Type B pancreatic cell (in vitro differentiated cells): ENCODE measurements at regions not wholly inside any gene's neighbourhood (a gene's known extent, or its start where the extent isn't known, plus 50 kb on each side); places are given as distances from the start of the nearest gene placed in this dataset.

Experiments used
- DNase-seq: peaks from one replicate; pipeline ENCODE4 v3.0.0; 2021; ENCODE audit warnings: mixed read lengths; ENCODE audit not compliant: unreplicated experiment; ENCODE audit errors: extremely low spot score
- H3K27ac Mint-ChIP-seq: 2 replicates; pipeline ENCODE4 v1.8.0; 2021; ENCODE audit warnings: mild to moderate bottlenecking, mixed read lengths
- H3K27me3 Mint-ChIP-seq: 2 replicates; pipeline ENCODE4 v1.8.0; 2021; ENCODE audit warnings: mixed read lengths
- H3K36me3 Mint-ChIP-seq: 2 replicates; pipeline ENCODE4 v1.8.0; 2021; ENCODE audit warnings: mixed read lengths
- H3K4me1 Mint-ChIP-seq: one replicate; pipeline ENCODE4 v1.8.0; 2021; ENCODE audit warnings: mixed read lengths; ENCODE audit not compliant: unreplicated experiment
- H3K4me3 Mint-ChIP-seq: 2 replicates; pipeline ENCODE4 v1.8.0; 2021; ENCODE audit warnings: mild to moderate bottlenecking, mixed read lengths
- H3K9me3 Mint-ChIP-seq: 2 replicates; pipeline ENCODE4 v1.8.0; 2021; ENCODE audit warnings: mixed read lengths
- CTCF ChIP-seq: fragments of 200-600 bp; sonication (generic); conservative IDR thresholded peaks from 2 replicates; pipeline ENCODE4 v1.5.0; 2021; ENCODE audit warnings: antibody characterized with exemption, mild to moderate bottlenecking

GRCh38 chr6:48178700-48179099, 67.7 kb upstream of the PTCHD4 start:
- TF ChIP-seq CTCF: no peak
- DNase-seq: no peak
- Mint-ChIP-seq H3K27me3 (no peaks in the 10 kb centered on the region), H3K9me3 (no peaks in the 10 kb centered on the region), H3K27ac (no peak overlapping the region), H3K4me3 (no peak overlapping the region), H3K4me1 (peaks cover under 1% of the 10 kb centered on the region), H3K36me3 (no peaks in the 10 kb centered on the region)

- no peaks in the 10 kb centered on the region for H3K36me3 Mint-ChIP-seq
- DNase-seq: no peak
- H3K27me3 Mint-ChIP-seq: no peaks in the 10 kb centered on the region
- no peak overlapping the region for H3K27ac Mint-ChIP-seq
- no peaks in the 10 kb centered on the region for H3K4me1 Mint-ChIP-seq
- no peak for TF ChIP-seq CTCF
- H3K4me3 Mint-ChIP-seq: no peak overlapping the region
- no peaks in the 10 kb centered on the region for H3K9me3 Mint-ChIP-seq
These were observed 66.8 kb upstream of the PTCHD4 start for GRCh38 chr6:48177786-48178185.

GRCh38 chr6:48176645-48177308, 65.8 kb upstream of the PTCHD4 start:
- no peak for TF ChIP-seq CTCF
- Mint-ChIP-seq H3K9me3 (no peaks in the 10 kb centered on the region), H3K4me1 (no peaks in the 10 kb centered on the region), H3K4me3 (no peak overlapping the region), H3K27ac (no peak overlapping the region), H3K27me3 (no peaks in the 10 kb centered on the region), H3K36me3 (no peaks in the 10 kb centered on the region)
- DNase-seq: no peak

GRCh38 chr6:48169635-48170034, 58.6 kb upstream of the PTCHD4 start:
- TF ChIP-seq CTCF: no peak
- no peak overlapping the region for H3K4me3 Mint-ChIP-seq
- DNase-seq: no peak
- H3K36me3 Mint-ChIP-seq: no peaks in the 10 kb centered on the region
- H3K27ac Mint-ChIP-seq: no peak overlapping the region
- no peaks in the 10 kb centered on the region for H3K9me3 Mint-ChIP-seq
- H3K4me1 Mint-ChIP-seq: no peaks in the 10 kb centered on the region
- H3K27me3 Mint-ChIP-seq: no peaks in the 10 kb centered on the region
